Activated CD8-positive, alpha-beta T cell treated with anti-CD3 and anti-CD28 coated beads, Interleukin-2, amount 10 ng/mL, durations not matched to agents 7 days and 5 days (primary cell): ENCODE measurements at regions not wholly inside any gene's neighbourhood (a gene's known extent, or its start where the extent isn't known, plus 50 kb on each side); places are given as distances from the start of the nearest gene placed in this dataset.
A peak's percentile ranks its signal among the peaks of the same experiment; 100 is the strongest.
"Not testable (repeated sequence)": the region's sequence is repeated elsewhere in the genome, so short reads cannot be mapped to it uniquely, and the experiment has no call there.

Experiments
- ATAC-seq: fragments of 150-1000 bp; cut with Tn5 transposase; one replicate; pipeline ENCODE4 v1.10.0; 2021; ENCODE audit warnings: moderate library complexity
- CTCF ChIA-PET: fragments of 350-600 bp; sonication (Branson Sonifier 250); formaldehyde crosslinking; loops from one replicate; lab custom pipeline; 2021; ENCODE audit warnings: antibody characterized with exemption; lab: Charles Lee
- POLR2A ChIA-PET: fragments of 350-600 bp; sonication (Branson Sonifier 250); formaldehyde crosslinking; loops from one replicate; lab custom pipeline; 2021; ENCODE audit warnings: antibody characterized with exemption; lab: Charles Lee
- DNase-seq: peaks from one replicate; pipeline ENCODE4 v3.0.0-alpha.2; 2020
- H3K27ac Mint-ChIP-seq: one replicate; pipeline ENCODE4 v1.8.0; 2021; ENCODE audit warnings: mild to moderate bottlenecking, mixed read lengths
- H3K27me3 Mint-ChIP-seq: one replicate; pipeline ENCODE4 v1.8.0; 2021; ENCODE audit warnings: low read depth, mixed read lengths
- H3K36me3 Mint-ChIP-seq: one replicate; pipeline ENCODE4 v1.8.0; 2021; ENCODE audit warnings: low read depth, mixed read lengths
- H3K4me1 Mint-ChIP-seq: one replicate; pipeline ENCODE4 v1.8.0; 2021; ENCODE audit warnings: low read depth, mixed read lengths
- H3K4me3 Mint-ChIP-seq: one replicate; pipeline ENCODE4 v1.8.0; 2021; ENCODE audit warnings: mild to moderate bottlenecking, mixed read lengths
- H3K9me3 Mint-ChIP-seq: one replicate; pipeline ENCODE4 v1.8.0; 2022; ENCODE audit warnings: mixed read lengths; ENCODE audit not compliant: insufficient read depth

DNA sequence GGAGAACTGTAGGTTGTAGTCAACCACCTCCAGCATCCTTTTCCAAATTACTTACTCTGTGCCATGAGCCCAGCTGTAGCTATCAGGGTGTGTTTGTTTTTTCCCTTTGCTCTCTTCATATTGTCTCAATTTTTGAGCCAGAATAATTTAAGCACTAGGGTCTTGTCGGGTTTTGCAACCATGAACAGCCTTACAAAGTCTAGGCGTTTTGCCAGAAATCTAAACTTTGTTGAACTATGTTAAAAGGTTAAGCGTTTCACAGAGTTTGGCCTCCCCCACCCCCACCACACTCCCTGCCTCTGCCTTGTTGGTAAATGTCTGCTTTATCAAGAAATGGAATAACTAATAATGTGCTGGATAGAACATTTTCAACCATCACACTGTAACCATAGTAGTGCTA, 190.6 kb upstream of the TTC29 start:
- Mint-ChIP-seq H3K4me3 (no peak overlapping the region), H3K9me3 (no peaks in the 10 kb centered on the region), H3K36me3 (no peaks in the 10 kb centered on the region), H3K27ac (no peak overlapping the region), H3K27me3 (no peaks in the 10 kb centered on the region), H3K4me1 (no peaks in the 10 kb centered on the region)
- CTCF ChIA-PET, result no interaction called here
- POLR2A ChIA-PET, result no interaction called here
- no peak for DNase-seq
- ATAC-seq, result no peak

DNA sequence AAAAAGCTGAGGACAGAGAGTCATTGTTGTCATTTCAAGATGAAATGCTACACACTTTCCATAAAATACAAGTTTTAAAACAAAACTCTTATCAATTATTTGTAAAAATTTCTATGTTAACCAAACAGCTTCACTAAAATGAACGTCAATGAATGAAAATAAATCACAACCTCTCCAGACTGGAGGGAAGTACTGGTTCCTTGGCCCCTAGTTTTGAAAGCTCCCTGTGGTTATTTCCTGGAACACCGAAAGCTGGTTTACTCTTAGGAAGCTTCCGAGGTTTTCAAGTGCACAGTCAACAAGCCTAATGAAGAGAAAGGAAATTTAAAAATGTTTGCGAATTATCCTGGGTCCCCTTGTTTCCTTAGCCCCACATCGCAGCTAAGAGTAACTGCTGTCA, 191.1 kb upstream of the TTC29 start:
- Mint-ChIP-seq H3K9me3 (no peaks in the 10 kb centered on the region), H3K27me3 (no peaks in the 10 kb centered on the region), H3K27ac (no peak overlapping the region), H3K4me3 (no peak overlapping the region), H3K36me3 (no peaks in the 10 kb centered on the region), H3K4me1 (no peaks in the 10 kb centered on the region)
- ATAC-seq (no peak), DNase-seq (no peak)
- ChIA-PET POLR2A (no interaction called here), CTCF (interaction anchor here (1.0 to 1.1 kb wide), 2 partner anchors 26 to 730 kb away, joined by 3 read pairs; no protein-coding TSS in a partner anchor)

DNA sequence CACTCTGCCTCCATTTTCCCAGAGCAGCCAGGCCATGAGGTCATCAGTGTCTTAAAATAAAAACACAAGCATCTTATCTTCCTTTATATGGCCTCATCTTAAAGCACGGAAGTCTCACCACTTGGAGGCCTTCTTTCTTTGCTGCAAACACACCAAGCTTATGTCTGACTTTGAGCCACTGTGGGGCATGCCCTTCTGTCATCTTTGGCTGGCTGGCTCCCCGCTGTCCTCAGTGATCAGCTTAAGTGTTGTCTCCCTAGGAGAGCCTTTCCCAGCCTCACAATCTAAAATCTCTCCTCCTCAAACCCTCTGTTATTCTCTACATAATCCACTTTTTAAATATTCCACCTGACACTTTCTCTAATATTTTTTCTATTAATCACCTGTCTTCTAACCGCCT, 191.6 kb upstream of the TTC29 start:
- no peaks in the 10 kb centered on the region for H3K27me3 Mint-ChIP-seq
- ChIA-PET POLR2A (no interaction called here), CTCF (interaction anchor here (1.0 to 1.1 kb wide), 2 partner anchors 26 to 729 kb away, joined by 3 read pairs; no protein-coding TSS in a partner anchor)

DNA sequence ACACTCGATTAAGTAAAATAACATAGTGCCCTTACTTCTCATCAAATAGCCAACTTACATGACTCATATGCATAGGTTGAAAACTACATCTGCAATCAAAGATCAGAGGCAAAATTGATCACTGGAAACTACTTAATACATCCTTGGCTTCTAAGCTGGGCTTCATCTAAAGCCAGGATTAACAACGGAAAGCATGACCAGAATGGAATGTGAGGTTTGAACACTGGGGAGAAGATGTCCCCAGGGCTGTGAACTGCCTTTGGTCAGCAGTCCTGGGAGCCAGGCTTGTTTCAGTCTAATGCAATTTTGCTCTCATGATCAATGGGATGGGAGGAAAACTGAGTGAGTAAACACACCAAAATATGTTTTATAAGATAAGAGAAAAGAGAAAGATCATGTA, 192.5 kb upstream of the TTC29 start:
- ChIA-PET POLR2A (no interaction called here), CTCF (no interaction called here)
- Mint-ChIP-seq H3K27ac (no peak overlapping the region), H3K9me3 (no peaks in the 10 kb centered on the region), H3K36me3 (no peaks in the 10 kb centered on the region), H3K4me3 (no peak overlapping the region), H3K4me1 (no peaks in the 10 kb centered on the region), H3K27me3 (no peaks in the 10 kb centered on the region)
- no peak for DNase-seq
- ATAC-seq, result no peak

More for the DNA sequence above, 191.6 kb upstream of the TTC29 start:
- ATAC-seq (no peak), DNase-seq (no peak)
- Mint-ChIP-seq H3K36me3 (no peaks in the 10 kb centered on the region), H3K27ac (no peak overlapping the region), H3K4me1 (no peaks in the 10 kb centered on the region), H3K9me3 (no peaks in the 10 kb centered on the region), H3K4me3 (no peak overlapping the region)

DNA sequence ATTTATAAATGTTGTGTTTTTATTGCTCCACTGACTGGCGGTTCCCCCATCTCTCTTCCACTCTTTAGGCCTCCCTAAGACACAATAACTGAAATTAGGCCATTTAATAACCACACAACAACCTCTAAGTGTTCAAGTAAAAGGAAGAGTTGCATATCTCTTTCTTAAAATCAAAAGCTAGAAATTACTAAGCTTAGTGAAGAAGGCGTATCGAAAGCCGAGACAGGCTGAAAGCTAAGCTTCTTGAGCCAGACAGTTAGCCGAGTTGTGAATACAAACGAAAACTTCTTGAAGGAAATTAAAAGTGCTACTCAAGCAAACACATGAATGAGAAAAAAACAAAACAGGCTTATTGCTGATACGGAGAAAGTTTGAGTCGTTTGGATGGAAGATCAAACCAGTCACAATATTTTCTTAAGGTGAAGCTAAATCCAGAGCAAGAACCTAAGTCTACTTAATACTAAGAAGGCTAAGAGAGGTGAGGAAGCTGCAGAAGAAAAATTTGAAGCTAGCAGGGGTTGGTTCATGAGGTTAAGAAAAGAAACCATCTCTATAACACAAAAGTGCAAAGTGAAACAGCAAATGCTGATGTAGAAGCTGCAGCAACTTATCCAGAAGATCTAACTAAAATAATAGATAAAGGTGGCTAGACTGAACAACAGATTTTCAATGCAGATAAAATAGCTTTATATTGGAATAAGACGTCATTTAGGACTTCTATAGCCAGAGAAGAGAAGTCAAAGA, 194.0 kb upstream of the TTC29 start:
- Mint-ChIP-seq H3K9me3 (no peaks in the 10 kb centered on the region), H3K27ac (no peak overlapping the region), H3K36me3 (no peaks in the 10 kb centered on the region), H3K4me3 (no peak overlapping the region), H3K4me1 (no peaks in the 10 kb centered on the region), H3K27me3 (no peaks in the 10 kb centered on the region)
- POLR2A ChIA-PET, result no interaction called here
- ATAC-seq (no peak), DNase-seq (no peak)
- CTCF ChIA-PET, result no interaction called here

DNA sequence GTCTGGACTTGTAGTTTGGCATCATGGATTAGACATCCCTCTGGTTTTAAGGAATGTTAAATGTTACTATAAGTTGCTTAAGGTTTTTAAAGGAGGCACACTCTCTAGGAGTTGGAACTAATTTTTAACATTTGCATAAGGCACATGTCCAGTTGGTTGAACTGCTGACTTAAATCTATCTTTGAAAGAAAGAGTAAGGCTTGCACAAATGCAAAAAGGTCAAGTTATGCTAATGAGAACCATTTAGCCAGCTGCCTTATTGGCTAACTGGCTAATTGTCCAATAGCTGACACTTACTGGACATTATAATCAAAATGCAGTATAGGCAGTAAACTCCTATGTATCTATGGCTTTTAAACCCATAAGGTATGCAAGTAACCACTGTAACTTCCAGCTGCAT, 206.1 kb upstream of the TTC29 start:
- H3K36me3 Mint-ChIP-seq, result no peaks in the 10 kb centered on the region
- CTCF ChIA-PET, result no interaction called here
- POLR2A ChIA-PET, result no interaction called here
- DNase-seq (no peak), ATAC-seq (no peak)
- H3K9me3 Mint-ChIP-seq, result no peaks in the 10 kb centered on the region
- H3K27me3 Mint-ChIP-seq, result peaks cover 2% of the 10 kb centered on the region
- H3K4me3 Mint-ChIP-seq, result no peak overlapping the region
- no peaks in the 10 kb centered on the region for H3K4me1 Mint-ChIP-seq
- no peak overlapping the region for H3K27ac Mint-ChIP-seq

DNA sequence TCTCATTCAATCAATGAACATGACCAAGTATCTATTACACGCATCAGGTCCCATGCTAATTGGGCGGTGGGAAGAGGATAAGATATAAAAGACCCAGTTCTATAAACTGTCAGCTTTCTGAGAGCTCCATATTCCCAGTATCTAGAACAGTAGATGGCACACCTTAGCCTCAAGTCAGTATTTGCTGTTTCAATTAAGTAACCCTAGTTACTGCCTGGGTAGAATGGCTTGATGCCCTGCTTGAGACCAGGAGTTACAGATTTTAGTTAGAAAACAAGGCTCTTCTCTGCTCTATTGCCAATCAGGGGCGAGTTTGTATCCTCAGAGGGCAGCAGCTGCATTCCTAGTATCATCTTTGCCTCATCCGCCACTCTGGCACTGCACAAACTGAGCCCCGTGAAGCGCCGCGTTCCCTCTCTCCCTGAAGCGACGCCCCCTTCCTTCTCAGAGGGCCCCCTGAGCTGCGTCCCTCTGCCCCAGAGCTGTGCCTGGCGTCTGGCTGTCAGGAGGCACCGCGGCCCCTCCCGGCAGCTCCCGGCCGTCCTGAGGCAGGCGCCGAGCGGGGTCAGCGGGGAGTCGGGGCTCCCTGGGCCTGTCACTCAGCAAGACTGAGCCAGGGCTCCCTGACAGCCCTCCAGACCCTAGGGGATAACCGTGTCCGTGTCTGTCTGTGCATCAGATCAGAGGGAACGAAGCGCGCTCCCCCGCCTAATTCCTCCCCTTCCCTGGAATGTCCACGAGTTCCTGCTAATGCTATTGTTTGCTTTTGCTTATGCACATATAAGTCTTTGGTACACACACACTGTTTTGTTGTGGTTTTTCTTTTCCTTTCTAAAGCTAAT, 212.4 kb upstream of the TTC29 start:
- ChIA-PET POLR2A (no interaction called here), CTCF (no interaction called here)
- Mint-ChIP-seq H3K27ac (no peak overlapping the region), H3K4me3 (no peak overlapping the region), H3K36me3 (no peaks in the 10 kb centered on the region), H3K27me3 (peaks cover 21% of the 10 kb centered on the region), H3K4me1 (no peaks in the 10 kb centered on the region), H3K9me3 (no peaks in the 10 kb centered on the region)
- no peak for ATAC-seq
- no peak for DNase-seq

DNA sequence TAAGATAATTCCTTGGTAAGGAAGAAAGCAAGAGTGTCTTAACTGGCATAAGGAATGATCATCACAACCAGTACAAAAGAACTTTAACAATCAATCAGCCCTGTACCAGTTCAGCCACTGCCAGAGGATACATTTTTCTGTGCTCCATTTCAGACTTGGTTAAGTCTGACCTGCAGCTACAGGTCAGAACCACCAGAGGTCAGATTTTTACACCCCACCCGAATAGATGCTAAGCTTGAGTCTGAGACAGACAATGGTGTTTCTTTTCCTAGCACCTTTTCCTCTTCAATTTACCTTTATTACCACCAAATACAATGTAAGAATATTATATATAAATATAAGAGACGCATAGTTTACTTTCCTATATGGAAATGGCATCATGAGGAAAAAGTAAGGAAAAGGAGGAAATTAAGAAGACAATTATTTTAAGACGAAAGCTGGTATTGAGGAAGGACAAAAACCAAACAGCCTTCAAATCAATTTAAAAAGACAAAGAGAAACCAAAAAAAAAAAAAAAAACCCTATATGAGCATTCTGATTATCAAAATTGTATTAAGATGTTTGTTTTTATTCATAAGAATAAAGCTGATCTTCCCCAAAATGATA, 215.3 kb upstream of the TTC29 start:
- ATAC-seq (no peak), DNase-seq (peak; percentile 21)
- Mint-ChIP-seq H3K36me3 (no peaks in the 10 kb centered on the region), H3K4me3 (no peak overlapping the region), H3K4me1 (no peaks in the 10 kb centered on the region), H3K27me3 (peaks cover 19% of the 10 kb centered on the region), H3K27ac (no peak overlapping the region), H3K9me3 (no peaks in the 10 kb centered on the region)
- ChIA-PET POLR2A (no interaction called here), CTCF (interaction anchor here (0.8 to 1.7 kb wide), 9 partner anchors 11 to 706 kb away, joined by 3 to 10 read pairs (median 4); no protein-coding TSS in a partner anchor)

DNA sequence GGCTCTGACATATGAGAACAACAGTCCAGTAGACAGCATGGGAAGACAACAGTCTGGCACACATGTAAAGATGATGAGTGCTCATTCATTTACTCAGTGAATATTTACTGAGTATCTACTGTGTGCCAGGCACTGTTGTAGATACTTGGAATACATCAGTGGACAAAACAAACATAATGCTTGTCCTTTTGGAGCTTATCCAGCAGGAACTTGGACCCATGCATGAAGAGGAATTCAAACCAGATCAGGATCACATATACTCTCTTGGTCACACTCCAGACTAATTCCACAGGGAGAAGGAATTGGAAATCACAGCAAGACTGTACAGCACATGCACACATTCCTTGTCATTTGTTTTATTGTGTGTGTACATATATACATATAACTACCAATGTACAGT, 217.6 kb upstream of the TTC29 start:
- H3K4me3 Mint-ChIP-seq, result no peak overlapping the region
- ChIA-PET POLR2A (no interaction called here), CTCF (interaction anchor here (0.9 kb wide), 1 partner anchor 26 kb away, joined by 3 read pairs; no protein-coding TSS in a partner anchor)
- no peak overlapping the region for H3K27ac Mint-ChIP-seq
- no peaks in the 10 kb centered on the region for H3K36me3 Mint-ChIP-seq
- ATAC-seq (no peak), DNase-seq (no peak)
- H3K27me3 Mint-ChIP-seq, result peaks cover 6% of the 10 kb centered on the region
- H3K4me1 Mint-ChIP-seq, result no peaks in the 10 kb centered on the region
- no peaks in the 10 kb centered on the region for H3K9me3 Mint-ChIP-seq

DNA sequence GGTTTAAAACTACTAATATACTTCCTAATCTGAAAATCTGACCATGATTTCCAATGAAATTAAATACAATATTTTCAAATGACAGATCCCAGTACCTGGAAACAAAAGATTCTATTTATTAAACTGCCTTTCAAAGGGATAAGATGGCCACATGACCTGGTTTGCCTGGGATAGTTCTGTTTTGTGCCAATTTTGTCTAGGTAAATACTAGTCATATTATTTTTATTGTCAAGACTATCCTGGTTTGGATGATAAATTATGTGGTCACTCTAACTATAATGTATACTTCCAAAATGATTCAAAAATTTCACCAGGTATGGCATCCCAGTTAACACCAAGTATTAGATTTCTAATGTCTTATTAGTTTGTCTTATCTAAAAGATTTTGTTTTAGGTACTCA, 222.5 kb upstream of the TTC29 start:
- H3K4me1 Mint-ChIP-seq, H3K27ac Mint-ChIP-seq, CTCF ChIA-PET, H3K36me3 Mint-ChIP-seq, POLR2A ChIA-PET, DNase-seq, H3K4me3 Mint-ChIP-seq, H3K27me3 Mint-ChIP-seq, ATAC-seq, H3K9me3 Mint-ChIP-seq: not testable (repeated sequence)

DNA sequence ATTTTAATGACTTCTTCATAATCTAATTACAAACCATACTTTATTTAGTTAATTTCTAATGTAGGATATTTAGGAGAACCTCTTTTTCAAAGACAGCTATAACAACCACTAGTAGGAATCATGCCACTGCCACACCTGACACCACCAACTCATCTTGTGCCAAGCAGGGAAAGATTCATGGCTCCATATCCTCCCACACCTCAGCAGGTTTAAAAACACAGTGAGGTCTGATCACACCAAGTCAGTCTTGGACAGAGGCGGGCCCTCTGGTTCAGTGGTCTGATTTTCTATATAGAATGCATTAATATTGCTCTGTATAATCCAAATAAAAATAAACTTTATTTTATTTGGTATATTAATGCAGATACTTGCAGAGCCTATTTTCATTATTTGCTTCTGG, 227.7 kb upstream of the TTC29 start:
- ChIA-PET CTCF (no interaction called here), POLR2A (no interaction called here)
- Mint-ChIP-seq H3K36me3 (no peaks in the 10 kb centered on the region), H3K27ac (no peak overlapping the region), H3K27me3 (peaks cover 2% of the 10 kb centered on the region), H3K4me3 (no peak overlapping the region), H3K9me3 (no peaks in the 10 kb centered on the region), H3K4me1 (no peaks in the 10 kb centered on the region)
- DNase-seq (no peak), ATAC-seq (no peak)
